ENCODE measurements at regions not wholly inside any gene's neighbourhood (a gene's known extent, or its start where the extent isn't known, plus 50 kb on each side); places are given as distances from the start of the nearest gene placed in this dataset.

DNA sequence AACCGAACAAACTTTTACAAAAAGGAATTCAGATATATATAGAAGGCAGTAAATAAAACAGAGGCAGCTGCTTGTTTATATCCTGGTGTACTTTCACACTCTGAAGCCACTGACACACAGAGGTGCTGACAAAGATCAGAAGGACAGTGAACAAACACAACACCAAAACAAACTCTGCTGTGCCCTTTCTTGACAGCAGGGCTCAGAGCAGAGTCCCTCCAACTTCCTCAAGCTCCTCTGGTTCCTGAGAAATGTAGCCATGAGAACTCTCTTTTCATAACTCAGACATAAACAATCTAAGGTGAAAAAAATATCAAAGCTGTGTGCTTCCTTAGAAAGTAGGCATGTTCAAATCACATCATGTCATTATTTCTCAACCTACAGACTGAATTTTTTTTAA lies 1052.8 kb upstream of the SPRY2 start:
- no peak for DNase-seq (ENCODE audit: low spot score)

DNA sequence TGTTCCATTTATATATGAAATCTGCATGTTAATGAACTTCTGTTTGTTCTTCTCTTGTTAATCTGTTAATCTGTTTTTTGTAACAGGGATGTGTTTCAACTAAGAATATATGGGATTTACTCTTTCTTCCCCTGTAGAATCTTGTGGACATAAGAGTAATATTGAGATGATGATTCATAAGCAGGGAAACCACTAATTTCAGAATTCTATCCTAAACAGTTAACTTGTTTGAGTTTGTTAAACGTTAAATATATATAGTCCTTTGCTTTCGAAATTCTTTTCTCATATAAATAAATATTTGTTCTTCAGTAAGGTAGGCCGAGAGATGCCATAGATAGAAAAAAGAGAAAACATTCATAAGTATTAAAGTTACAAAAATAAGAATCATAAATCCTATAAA lies 1052.2 kb upstream of the SPRY2 start:
- ATAC-seq (ENCODE audit: low read depth) (no peak), DNase-seq (ENCODE audit: low spot score) (no peak)
- no peaks in the 10 kb centered on the region for H3K36me3 ChIP-seq (ENCODE audit: low read depth)
- H3K27ac ChIP-seq (ENCODE audit: poor library complexity, severe bottlenecking): no peak overlapping the region
- H3K4me1 ChIP-seq (ENCODE audit: insufficient read depth, poor library complexity, severe bottlenecking): no peaks in the 10 kb centered on the region
- no peaks in the 10 kb centered on the region for H3K27me3 ChIP-seq (ENCODE audit: insufficient read depth, poor library complexity, severe bottlenecking)
- H3K4me3 ChIP-seq (ENCODE audit: severe bottlenecking): no peak overlapping the region
- no peaks in the 10 kb centered on the region for H3K9me3 ChIP-seq (ENCODE audit: severe bottlenecking)
- TF ChIP-seq, protein P1, sequence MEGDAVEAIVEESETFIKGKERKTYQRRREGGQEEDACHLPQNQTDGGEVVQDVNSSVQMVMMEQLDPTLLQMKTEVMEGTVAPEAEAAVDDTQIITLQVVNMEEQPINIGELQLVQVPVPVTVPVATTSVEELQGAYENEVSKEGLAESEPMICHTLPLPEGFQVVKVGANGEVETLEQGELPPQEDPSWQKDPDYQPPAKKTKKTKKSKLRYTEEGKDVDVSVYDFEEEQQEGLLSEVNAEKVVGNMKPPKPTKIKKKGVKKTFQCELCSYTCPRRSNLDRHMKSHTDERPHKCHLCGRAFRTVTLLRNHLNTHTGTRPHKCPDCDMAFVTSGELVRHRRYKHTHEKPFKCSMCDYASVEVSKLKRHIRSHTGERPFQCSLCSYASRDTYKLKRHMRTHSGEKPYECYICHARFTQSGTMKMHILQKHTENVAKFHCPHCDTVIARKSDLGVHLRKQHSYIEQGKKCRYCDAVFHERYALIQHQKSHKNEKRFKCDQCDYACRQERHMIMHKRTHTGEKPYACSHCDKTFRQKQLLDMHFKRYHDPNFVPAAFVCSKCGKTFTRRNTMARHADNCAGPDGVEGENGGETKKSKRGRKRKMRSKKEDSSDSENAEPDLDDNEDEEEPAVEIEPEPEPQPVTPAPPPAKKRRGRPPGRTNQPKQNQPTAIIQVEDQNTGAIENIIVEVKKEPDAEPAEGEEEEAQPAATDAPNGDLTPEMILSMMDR (IDR thresholded peaks at IDR 0.05; ENCODE audit: poor library complexity, severe bottlenecking): no peak

More for the DNA sequence above, 1052.8 kb upstream of the SPRY2 start:
- H3K36me3 ChIP-seq (ENCODE audit: low read depth): no peaks in the 10 kb centered on the region
- TF ChIP-seq, protein P1 (IDR thresholded peaks at IDR 0.05; ENCODE audit: poor library complexity, severe bottlenecking): no peak
- ATAC-seq (ENCODE audit: low read depth): no peak
- no peaks in the 10 kb centered on the region for H3K27me3 ChIP-seq (ENCODE audit: insufficient read depth, poor library complexity, severe bottlenecking)
- no peaks in the 10 kb centered on the region for H3K4me1 ChIP-seq (ENCODE audit: insufficient read depth, poor library complexity, severe bottlenecking)
- no peaks in the 10 kb centered on the region for H3K9me3 ChIP-seq (ENCODE audit: severe bottlenecking)
- H3K27ac ChIP-seq (ENCODE audit: poor library complexity, severe bottlenecking): no peak overlapping the region
- H3K4me3 ChIP-seq (ENCODE audit: severe bottlenecking): no peak overlapping the region

DNA sequence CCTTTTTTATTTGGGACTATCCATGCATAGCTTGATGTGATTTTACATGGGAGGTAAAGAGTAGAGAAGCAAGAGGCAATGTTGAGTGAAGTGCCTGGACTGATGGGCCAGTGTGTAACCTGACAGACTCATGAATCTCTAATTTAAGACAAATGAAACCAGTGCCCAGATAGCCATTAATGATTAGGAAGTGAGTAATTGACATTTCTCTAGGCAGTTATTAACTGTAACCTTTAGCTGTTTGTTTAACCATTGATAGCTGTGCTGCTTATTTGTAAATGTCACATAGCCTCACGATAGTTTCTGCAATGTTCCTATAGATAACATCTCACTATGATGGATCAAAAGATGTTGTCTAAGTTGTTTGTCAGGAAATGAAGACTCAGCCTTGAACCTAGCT lies 1047.5 kb upstream of the SPRY2 start:
- TF ChIP-seq, protein P1 (IDR thresholded peaks at IDR 0.05; ENCODE audit: poor library complexity, severe bottlenecking): no peak
- Histone ChIP-seq H3K9me3 (ENCODE audit: severe bottlenecking) (no peaks in the 10 kb centered on the region), H3K4me3 (ENCODE audit: severe bottlenecking) (no peak overlapping the region), H3K36me3 (ENCODE audit: low read depth) (no peaks in the 10 kb centered on the region), H3K27ac (ENCODE audit: poor library complexity, severe bottlenecking) (no peak overlapping the region), H3K4me1 (ENCODE audit: insufficient read depth, poor library complexity, severe bottlenecking) (no peaks in the 10 kb centered on the region), H3K27me3 (ENCODE audit: insufficient read depth, poor library complexity, severe bottlenecking) (no peaks in the 10 kb centered on the region)
- no peak for ATAC-seq (ENCODE audit: low read depth)
- no peak for DNase-seq (ENCODE audit: low spot score)

DNA sequence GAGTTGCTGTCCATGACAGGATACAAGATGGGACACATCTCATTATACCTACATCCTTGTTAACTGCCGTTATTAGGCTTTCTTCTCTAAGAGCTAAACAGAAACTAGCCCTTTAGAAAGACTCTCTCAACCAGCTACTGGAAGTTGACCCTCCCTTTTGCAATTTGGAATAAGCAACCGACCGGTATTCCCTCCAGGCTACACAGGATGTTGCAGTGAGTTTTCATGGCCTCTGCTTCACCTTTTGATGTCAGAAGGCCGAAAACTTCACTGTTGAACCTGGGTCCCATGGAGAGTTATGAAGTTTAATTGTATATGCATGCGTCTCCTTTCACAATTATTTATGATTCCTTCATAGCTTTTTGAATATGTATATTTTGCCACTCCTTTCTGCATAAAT lies 1042.5 kb upstream of the SPRY2 start:
- TF ChIP-seq, protein P1 (IDR thresholded peaks at IDR 0.05; ENCODE audit: poor library complexity, severe bottlenecking): no peak
- no peak overlapping the region for H3K27ac ChIP-seq (ENCODE audit: poor library complexity, severe bottlenecking)
- no peaks in the 10 kb centered on the region for H3K4me1 ChIP-seq (ENCODE audit: insufficient read depth, poor library complexity, severe bottlenecking)
- DNase-seq (ENCODE audit: low spot score) (no peak), ATAC-seq (ENCODE audit: low read depth) (no peak)
- H3K36me3 ChIP-seq (ENCODE audit: low read depth): no peaks in the 10 kb centered on the region
- no peaks in the 10 kb centered on the region for H3K9me3 ChIP-seq (ENCODE audit: severe bottlenecking)
- no peak overlapping the region for H3K4me3 ChIP-seq (ENCODE audit: severe bottlenecking)
- no peaks in the 10 kb centered on the region for H3K27me3 ChIP-seq (ENCODE audit: insufficient read depth, poor library complexity, severe bottlenecking)

DNA sequence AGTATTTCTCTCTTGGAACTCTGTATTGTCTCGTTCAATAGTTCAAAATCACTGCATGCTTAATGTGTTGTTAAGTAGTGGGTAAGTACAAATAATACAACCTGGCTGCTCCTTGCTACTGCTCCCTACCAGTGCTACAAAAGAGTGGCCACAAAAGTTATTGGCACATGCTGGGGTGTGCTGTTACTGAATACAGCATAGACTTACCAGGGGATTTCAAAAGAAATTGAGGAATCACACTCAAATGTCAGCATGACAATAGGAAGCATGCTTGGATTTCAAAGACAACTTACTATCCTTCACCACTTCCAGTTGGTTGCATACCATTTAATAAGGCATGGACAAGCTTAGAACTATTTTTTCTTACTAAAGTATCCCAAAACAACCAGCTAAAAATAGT lies 1041.3 kb upstream of the SPRY2 start:
- no peaks in the 10 kb centered on the region for H3K27me3 ChIP-seq (ENCODE audit: insufficient read depth, poor library complexity, severe bottlenecking)
- TF ChIP-seq, protein P1 (IDR thresholded peaks at IDR 0.05; ENCODE audit: poor library complexity, severe bottlenecking): no peak
- no peak for ATAC-seq (ENCODE audit: low read depth)
- H3K27ac ChIP-seq (ENCODE audit: poor library complexity, severe bottlenecking): no peak overlapping the region
- H3K4me1 ChIP-seq (ENCODE audit: insufficient read depth, poor library complexity, severe bottlenecking): no peaks in the 10 kb centered on the region
- DNase-seq (ENCODE audit: low spot score): no peak
- no peaks in the 10 kb centered on the region for H3K36me3 ChIP-seq (ENCODE audit: low read depth)
- no peaks in the 10 kb centered on the region for H3K9me3 ChIP-seq (ENCODE audit: severe bottlenecking)
- H3K4me3 ChIP-seq (ENCODE audit: severe bottlenecking): no peak overlapping the region
